ENCODE measurements at regions not wholly inside any gene's neighbourhood (a gene's known extent, or its start where the extent isn't known, plus 50 kb on each side); places are given as distances from the start of the nearest gene placed in this dataset.

- no peak for TF ChIP-seq POLR2A (IDR thresholded peaks at IDR 0.05)
- no peak for TF ChIP-seq CTCF (IDR thresholded peaks at IDR 0.05)
Measured at GRCh38 chr2:34985474-34985873, 1370.1 kb upstream of the CRIM1 start.

All from tibial nerve (tissue), 3 donors.